Endothelial cell (in vitro differentiated cells): ENCODE measurements at regions not wholly inside any gene's neighbourhood (a gene's known extent, or its start where the extent isn't known, plus 50 kb on each side); places are given as distances from the start of the nearest gene placed in this dataset.
"Not testable (repeated sequence)": the region's sequence is repeated elsewhere in the genome, so short reads cannot be mapped to it uniquely, and the experiment has no call there.

Experiments used
- DNase-seq: peaks from one replicate; pipeline ENCODE4 v3.0.0; 2021; ENCODE audit warnings: low spot score
- H3K27ac Mint-ChIP-seq: one replicate; pipeline ENCODE4 v1.8.0; 2021; ENCODE audit warnings: mixed read lengths, inconsistent platforms; ENCODE audit not compliant: unreplicated experiment
- H3K27me3 Mint-ChIP-seq: one replicate; pipeline ENCODE4 v1.8.0; 2021; ENCODE audit warnings: mild to moderate bottlenecking, moderate library complexity, mixed read lengths, inconsistent platforms; ENCODE audit not compliant: unreplicated experiment
- H3K36me3 Mint-ChIP-seq: one replicate; pipeline ENCODE4 v1.8.0; 2021; ENCODE audit warnings: mild to moderate bottlenecking, low read depth, mixed read lengths, inconsistent platforms; ENCODE audit not compliant: unreplicated experiment
- H3K4me1 Mint-ChIP-seq: one replicate; pipeline ENCODE4 v1.8.0; 2021; ENCODE audit warnings: mild to moderate bottlenecking, mixed read lengths, inconsistent platforms; ENCODE audit not compliant: unreplicated experiment
- H3K4me3 Mint-ChIP-seq: one replicate; pipeline ENCODE4 v1.8.0; 2021; ENCODE audit warnings: mild to moderate bottlenecking, mixed read lengths, inconsistent platforms; ENCODE audit not compliant: unreplicated experiment
- H3K9me3 Mint-ChIP-seq: one replicate; pipeline ENCODE4 v1.8.0; 2021; ENCODE audit warnings: mixed read lengths, inconsistent platforms; ENCODE audit not compliant: unreplicated experiment
- TF ChIP-seq, protein P1 (sequence below): fragments of 200-600 bp; sonication (generic); IDR thresholded peaks from one replicate; pipeline ENCODE4 v1.5.0; 2021; ENCODE audit warnings: antibody characterized with exemption; ENCODE audit not compliant: unreplicated experiment

GRCh38 chr7:17412883-17413282 lies 114.4 kb downstream of the AHR start:
- no peak for DNase-seq
- no peaks in the 10 kb centered on the region for H3K9me3 Mint-ChIP-seq
- TF ChIP-seq, protein P1, sequence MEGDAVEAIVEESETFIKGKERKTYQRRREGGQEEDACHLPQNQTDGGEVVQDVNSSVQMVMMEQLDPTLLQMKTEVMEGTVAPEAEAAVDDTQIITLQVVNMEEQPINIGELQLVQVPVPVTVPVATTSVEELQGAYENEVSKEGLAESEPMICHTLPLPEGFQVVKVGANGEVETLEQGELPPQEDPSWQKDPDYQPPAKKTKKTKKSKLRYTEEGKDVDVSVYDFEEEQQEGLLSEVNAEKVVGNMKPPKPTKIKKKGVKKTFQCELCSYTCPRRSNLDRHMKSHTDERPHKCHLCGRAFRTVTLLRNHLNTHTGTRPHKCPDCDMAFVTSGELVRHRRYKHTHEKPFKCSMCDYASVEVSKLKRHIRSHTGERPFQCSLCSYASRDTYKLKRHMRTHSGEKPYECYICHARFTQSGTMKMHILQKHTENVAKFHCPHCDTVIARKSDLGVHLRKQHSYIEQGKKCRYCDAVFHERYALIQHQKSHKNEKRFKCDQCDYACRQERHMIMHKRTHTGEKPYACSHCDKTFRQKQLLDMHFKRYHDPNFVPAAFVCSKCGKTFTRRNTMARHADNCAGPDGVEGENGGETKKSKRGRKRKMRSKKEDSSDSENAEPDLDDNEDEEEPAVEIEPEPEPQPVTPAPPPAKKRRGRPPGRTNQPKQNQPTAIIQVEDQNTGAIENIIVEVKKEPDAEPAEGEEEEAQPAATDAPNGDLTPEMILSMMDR = no peak
- H3K27ac Mint-ChIP-seq = no peak overlapping the region
- H3K27me3 Mint-ChIP-seq = no peaks in the 10 kb centered on the region
- H3K36me3 Mint-ChIP-seq = no peaks in the 10 kb centered on the region
- H3K4me1 Mint-ChIP-seq = no peaks in the 10 kb centered on the region
- no peak overlapping the region for H3K4me3 Mint-ChIP-seq

GRCh38 chr7:17415955-17416354 lies 117.5 kb downstream of the AHR start:
- TF ChIP-seq, protein P1 = no peak
- Mint-ChIP-seq H3K27me3 (no peaks in the 10 kb centered on the region), H3K27ac (no peak overlapping the region), H3K4me3 (no peak overlapping the region), H3K9me3 (no peaks in the 10 kb centered on the region), H3K36me3 (no peaks in the 10 kb centered on the region), H3K4me1 (no peaks in the 10 kb centered on the region)
- DNase-seq = no peak

DNA sequence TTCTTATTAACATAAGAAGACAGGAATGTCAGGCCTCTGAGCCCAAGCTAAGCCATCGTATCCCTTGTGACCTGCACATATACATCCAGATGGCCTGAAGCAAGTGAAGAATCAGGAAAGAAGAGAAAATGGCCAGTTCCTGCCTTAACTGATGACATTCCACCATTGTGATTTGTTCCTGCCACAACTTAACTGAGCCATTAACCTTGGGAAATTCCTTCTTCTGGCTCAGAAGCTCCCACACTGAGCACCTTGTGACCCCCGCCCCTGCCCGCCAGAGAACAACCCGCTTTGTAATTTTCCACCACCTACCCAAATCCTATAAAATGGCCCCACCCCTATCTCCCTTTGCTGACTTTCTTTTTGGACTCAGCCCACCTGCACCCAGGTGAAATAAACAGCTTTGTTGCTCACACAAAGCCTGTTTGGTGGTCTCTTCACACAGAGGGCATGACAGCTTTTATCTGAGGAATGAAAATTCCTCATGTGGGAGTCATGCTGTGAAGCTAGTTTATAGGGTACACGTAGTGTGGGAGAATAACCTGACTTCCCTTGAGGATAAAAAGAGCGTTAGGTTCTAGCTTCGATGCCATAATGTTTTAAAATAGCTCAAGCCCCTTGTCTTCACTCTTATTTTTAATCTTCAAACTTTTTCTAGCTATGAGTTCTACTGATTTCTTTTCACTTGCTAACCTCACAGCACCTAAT lies 122.0 kb downstream of the AHR start:
- H3K4me1 Mint-ChIP-seq, H3K4me3 Mint-ChIP-seq, H3K27me3 Mint-ChIP-seq, H3K27ac Mint-ChIP-seq, DNase-seq, H3K9me3 Mint-ChIP-seq, H3K36me3 Mint-ChIP-seq: not testable (repeated sequence)

GRCh38 chr7:17421941-17422340 lies 123.5 kb downstream of the AHR start:
- H3K27ac Mint-ChIP-seq = no peak overlapping the region
- H3K4me3 Mint-ChIP-seq = no peak overlapping the region
- no peaks in the 10 kb centered on the region for H3K4me1 Mint-ChIP-seq
- no peaks in the 10 kb centered on the region for H3K36me3 Mint-ChIP-seq
- DNase-seq = no peak
- TF ChIP-seq, protein P1 = no peak
- H3K9me3 Mint-ChIP-seq = no peaks in the 10 kb centered on the region
- H3K27me3 Mint-ChIP-seq = peaks cover 3% of the 10 kb centered on the region

- DNase-seq = no peak
Measured at GRCh38 chr7:17422966-17423365, 124.5 kb downstream of the AHR start.

More at GRCh38 chr7:17422966-17423365, 124.5 kb downstream of the AHR start:
- TF ChIP-seq, protein P1 = no peak
- Mint-ChIP-seq H3K27ac (no peak overlapping the region), H3K4me1 (no peaks in the 10 kb centered on the region), H3K4me3 (no peak overlapping the region), H3K9me3 (no peaks in the 10 kb centered on the region), H3K27me3 (peaks cover 3% of the 10 kb centered on the region), H3K36me3 (no peaks in the 10 kb centered on the region)
